Activated CD8-positive, alpha-beta T cell treated with anti-CD3 and anti-CD28 coated beads for 36 hours (primary cell): ENCODE measurements at regions not wholly inside any gene's neighbourhood (a gene's known extent, or its start where the extent isn't known, plus 50 kb on each side); places are given as distances from the start of the nearest gene placed in this dataset.

Experiments
- ATAC-seq: fragments of 200-7000 bp; cut with Tn5 transposase; one replicate; pipeline ENCODE4 v1.10.0; 2021; ENCODE audit warnings: mild to moderate bottlenecking, moderate library complexity
- CTCF ChIA-PET: fragments of 350-600 bp; sonication (Branson Sonifier 250); formaldehyde crosslinking; loops from one replicate; lab custom pipeline; 2021; ENCODE audit warnings: antibody characterized with exemption; lab: Charles Lee
- POLR2A ChIA-PET: fragments of 350-600 bp; sonication (Branson Sonifier 250); formaldehyde crosslinking; loops from one replicate; lab custom pipeline; 2021; ENCODE audit warnings: antibody characterized with exemption; lab: Charles Lee
- DNase-seq: peaks from one replicate; pipeline ENCODE4 v3.0.0-alpha.2; 2020
- H3K27ac Mint-ChIP-seq: one replicate; pipeline ENCODE4 v1.8.0; 2021; ENCODE audit warnings: mild to moderate bottlenecking, mixed read lengths
- H3K27me3 Mint-ChIP-seq: one replicate; pipeline ENCODE4 v1.8.0; 2021; ENCODE audit warnings: mixed read lengths
- H3K36me3 Mint-ChIP-seq: one replicate; pipeline ENCODE4 v1.8.0; 2021; ENCODE audit warnings: low read depth, mixed read lengths
- H3K4me1 Mint-ChIP-seq: one replicate; pipeline ENCODE4 v1.8.0; 2021; ENCODE audit warnings: low read depth, mixed read lengths
- H3K4me3 Mint-ChIP-seq: one replicate; pipeline ENCODE4 v1.8.0; 2021; ENCODE audit warnings: mild to moderate bottlenecking, moderate library complexity, mixed read lengths
- H3K9me3 Mint-ChIP-seq: one replicate; pipeline ENCODE4 v1.8.0; 2021; ENCODE audit warnings: mixed read lengths
- intact Hi-C: fragments of 100-400 bp; cut with micrococcal nuclease; formaldehyde crosslinking; loops from one replicate; pipeline ENCODE4 v1.10.0; 2022
- TF ChIP-seq, protein P1 (sequence below): fragments of 200-600 bp; IDR thresholded peaks from one replicate; pipeline ENCODE4 v1.8.0; 2022; ENCODE audit warnings: antibody characterized with exemption, mild to moderate bottlenecking

DNA sequence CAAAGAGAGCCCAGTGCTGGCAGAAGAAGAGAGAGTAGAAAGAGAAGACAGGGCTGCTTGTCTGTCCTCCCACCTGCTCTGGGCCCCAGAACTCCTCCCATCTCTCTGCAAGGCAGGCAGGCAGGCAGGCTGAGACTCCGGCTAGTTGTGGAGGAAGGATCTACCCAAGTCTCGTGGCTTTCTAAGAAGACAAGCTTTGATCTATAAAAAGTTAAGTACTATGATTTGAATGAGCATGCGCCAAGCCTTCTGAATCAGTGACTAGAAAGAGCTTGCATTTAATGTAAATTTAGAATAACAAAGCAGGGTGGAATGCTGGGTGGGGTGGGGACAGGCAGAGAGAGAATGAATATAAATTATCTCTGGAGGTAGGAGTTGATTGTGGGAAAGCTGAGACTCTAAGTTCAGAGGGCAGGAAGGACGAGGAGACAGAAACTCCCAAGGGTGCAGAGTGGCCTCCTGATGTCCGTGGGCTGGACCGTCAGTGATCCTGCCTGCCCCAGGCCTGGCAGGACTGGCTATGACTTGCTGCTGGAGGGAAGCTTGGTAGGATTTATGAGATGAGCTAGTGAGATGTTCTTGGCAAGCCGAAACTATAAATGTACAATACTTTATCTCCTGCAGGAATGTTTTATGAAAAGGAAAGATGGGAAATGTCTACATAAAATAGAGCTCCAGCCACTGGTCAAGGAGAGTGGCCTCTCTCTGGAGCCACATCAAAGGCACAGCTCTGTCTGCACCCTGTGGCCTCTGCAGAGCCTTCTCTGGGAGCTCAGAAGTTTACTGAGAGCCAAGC is 447.5 kb downstream of the TNS1 start:
- no peak overlapping the region for H3K27ac Mint-ChIP-seq
- CTCF ChIA-PET: interaction anchor here (0.7 to 1.5 kb wide), 3 partner anchors 44 to 223 kb away, joined by 3 to 5 read pairs (median 3); no protein-coding TSS in a partner anchor
- peaks cover 2% of the 10 kb centered on the region for H3K36me3 Mint-ChIP-seq
- no peak overlapping the region for H3K4me3 Mint-ChIP-seq
- POLR2A ChIA-PET: no interaction called here
- H3K27me3 Mint-ChIP-seq: no peaks in the 10 kb centered on the region
- ATAC-seq (peak; percentile 71), DNase-seq (peak; percentile 37)
- H3K9me3 Mint-ChIP-seq: no peaks in the 10 kb centered on the region
- TF ChIP-seq, protein P1, sequence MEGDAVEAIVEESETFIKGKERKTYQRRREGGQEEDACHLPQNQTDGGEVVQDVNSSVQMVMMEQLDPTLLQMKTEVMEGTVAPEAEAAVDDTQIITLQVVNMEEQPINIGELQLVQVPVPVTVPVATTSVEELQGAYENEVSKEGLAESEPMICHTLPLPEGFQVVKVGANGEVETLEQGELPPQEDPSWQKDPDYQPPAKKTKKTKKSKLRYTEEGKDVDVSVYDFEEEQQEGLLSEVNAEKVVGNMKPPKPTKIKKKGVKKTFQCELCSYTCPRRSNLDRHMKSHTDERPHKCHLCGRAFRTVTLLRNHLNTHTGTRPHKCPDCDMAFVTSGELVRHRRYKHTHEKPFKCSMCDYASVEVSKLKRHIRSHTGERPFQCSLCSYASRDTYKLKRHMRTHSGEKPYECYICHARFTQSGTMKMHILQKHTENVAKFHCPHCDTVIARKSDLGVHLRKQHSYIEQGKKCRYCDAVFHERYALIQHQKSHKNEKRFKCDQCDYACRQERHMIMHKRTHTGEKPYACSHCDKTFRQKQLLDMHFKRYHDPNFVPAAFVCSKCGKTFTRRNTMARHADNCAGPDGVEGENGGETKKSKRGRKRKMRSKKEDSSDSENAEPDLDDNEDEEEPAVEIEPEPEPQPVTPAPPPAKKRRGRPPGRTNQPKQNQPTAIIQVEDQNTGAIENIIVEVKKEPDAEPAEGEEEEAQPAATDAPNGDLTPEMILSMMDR: no peak
- peaks cover 11% of the 10 kb centered on the region for H3K4me1 Mint-ChIP-seq
- intact Hi-C loops: no loop called here

DNA sequence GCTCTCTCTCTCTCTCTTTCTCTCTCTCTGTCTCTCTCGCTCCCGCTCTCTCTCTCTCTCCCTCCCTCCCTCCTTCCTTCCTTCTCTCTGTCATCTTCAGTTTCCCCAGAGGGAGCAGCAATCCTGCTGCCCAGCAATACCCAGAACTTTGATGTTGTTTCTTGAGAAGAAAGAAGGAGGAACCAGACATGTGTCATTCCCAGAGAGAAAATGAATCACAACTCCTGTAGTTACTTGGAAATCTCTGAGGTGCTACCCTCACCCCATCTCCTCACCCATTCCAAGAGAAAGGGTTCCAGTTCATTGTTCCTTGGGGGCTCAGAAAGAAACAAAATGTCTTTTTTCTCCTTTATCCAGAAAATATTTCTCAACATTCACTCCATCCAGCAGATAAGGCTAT is 449.1 kb downstream of the TNS1 start:
- Mint-ChIP-seq H3K36me3 (no peaks in the 10 kb centered on the region), H3K4me3 (no peak overlapping the region), H3K4me1 (peaks cover 11% of the 10 kb centered on the region), H3K27ac (no peak overlapping the region), H3K9me3 (no peaks in the 10 kb centered on the region), H3K27me3 (no peaks in the 10 kb centered on the region)
- ChIA-PET CTCF (no interaction called here), POLR2A (no interaction called here)
- TF ChIP-seq, protein P1: no peak
- ATAC-seq (no peak), DNase-seq (no peak)
- intact Hi-C loops: no loop called here

DNA sequence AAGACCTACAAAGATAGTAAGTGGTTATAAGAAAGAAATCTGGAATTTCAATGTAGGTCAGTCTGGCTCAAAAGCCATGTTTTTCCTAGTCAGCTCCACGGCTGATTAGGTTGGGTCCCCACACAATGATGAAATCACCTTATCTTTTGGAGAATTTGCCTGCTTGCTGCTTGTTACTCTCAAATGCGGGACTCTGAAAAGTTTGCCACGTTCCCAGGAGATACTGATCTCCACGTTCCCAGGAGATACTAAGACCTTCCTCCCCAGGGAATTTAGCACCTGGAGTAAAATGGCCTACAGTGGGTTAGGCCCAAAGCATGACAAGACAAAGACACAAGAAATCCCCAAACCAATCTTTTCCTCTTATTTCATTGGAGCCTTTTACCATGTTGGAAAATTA is 449.6 kb downstream of the TNS1 start:
- ATAC-seq: no peak
- Mint-ChIP-seq H3K27me3 (no peaks in the 10 kb centered on the region), H3K36me3 (no peaks in the 10 kb centered on the region), H3K4me1 (peaks cover 11% of the 10 kb centered on the region), H3K27ac (no peak overlapping the region), H3K9me3 (no peaks in the 10 kb centered on the region), H3K4me3 (no peak overlapping the region)
- ChIA-PET CTCF (no interaction called here), POLR2A (no interaction called here)
- intact Hi-C loops: no loop called here
- TF ChIP-seq, protein P1: no peak
- no peak for DNase-seq

DNA sequence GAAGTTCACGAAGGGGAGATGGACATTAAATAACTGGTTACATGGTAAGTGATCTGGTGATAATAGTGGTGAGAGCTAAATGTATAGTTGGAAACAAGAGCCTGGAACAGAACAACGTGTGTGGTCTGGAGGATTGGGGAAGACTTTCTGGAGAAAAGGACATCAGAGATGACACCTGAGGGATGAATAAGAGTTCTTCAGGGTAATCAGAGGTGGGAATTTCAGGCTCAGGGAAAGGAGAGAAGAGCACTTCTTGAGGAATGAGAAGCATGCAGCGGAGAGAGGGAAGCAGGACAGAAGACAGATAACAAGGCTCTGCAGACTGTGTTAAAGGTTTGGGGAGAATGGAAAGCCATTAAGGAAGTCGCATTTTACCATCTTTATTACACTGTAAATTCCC is 450.7 kb downstream of the TNS1 start:
- intact Hi-C loops: no loop called here
- Mint-ChIP-seq H3K27ac (no peak overlapping the region), H3K4me3 (no peak overlapping the region), H3K36me3 (no peaks in the 10 kb centered on the region), H3K27me3 (no peaks in the 10 kb centered on the region), H3K4me1 (peaks cover 11% of the 10 kb centered on the region), H3K9me3 (no peaks in the 10 kb centered on the region)
- no peak for DNase-seq
- ATAC-seq: no peak
- TF ChIP-seq, protein P1: no peak
- POLR2A ChIA-PET: no interaction called here
- CTCF ChIA-PET: no interaction called here

DNA sequence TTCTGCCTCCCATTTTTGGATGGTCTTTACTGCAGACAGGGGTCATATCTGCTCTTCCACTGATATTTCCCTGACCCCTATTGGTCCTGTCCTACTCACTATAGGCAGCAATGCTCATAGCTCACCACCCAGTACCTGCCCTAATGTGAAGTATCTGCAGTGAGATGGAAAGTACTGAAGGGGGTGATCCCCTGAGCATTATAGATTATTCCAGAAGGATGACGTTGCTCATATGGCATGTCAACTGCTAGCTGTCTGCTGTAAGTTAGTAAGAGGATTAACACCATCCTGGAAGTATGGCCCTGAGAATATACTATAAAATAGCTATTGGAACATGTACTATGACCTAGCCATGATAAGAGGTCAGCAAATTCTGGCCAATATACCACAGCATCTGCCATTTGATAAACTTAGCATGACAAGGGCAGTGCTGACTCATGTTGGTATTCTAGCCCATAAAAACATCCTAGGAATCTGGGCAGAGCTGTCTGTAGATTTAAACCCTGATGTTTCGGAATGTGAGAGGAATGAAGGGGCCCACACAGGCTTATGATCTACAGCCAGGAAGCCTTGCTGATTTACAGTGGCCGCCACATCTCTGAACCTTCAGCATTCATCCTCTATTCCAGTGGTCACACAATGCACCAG is 451.4 kb downstream of the TNS1 start:
- POLR2A ChIA-PET: interaction anchor here (0.5 kb wide), 1 partner anchor 1159 kb away, joined by 3 read pairs; no protein-coding TSS in a partner anchor

More for the DNA sequence above, 451.4 kb downstream of the TNS1 start:
- CTCF ChIA-PET: no interaction called here
- H3K27ac Mint-ChIP-seq: no peak overlapping the region
- intact Hi-C loops: no loop called here
- DNase-seq (no peak), ATAC-seq (no peak)
- H3K9me3 Mint-ChIP-seq: no peaks in the 10 kb centered on the region
- peaks cover 11% of the 10 kb centered on the region for H3K4me1 Mint-ChIP-seq
- H3K27me3 Mint-ChIP-seq: no peaks in the 10 kb centered on the region
- TF ChIP-seq, protein P1: no peak
- H3K4me3 Mint-ChIP-seq: no peak overlapping the region
- no peaks in the 10 kb centered on the region for H3K36me3 Mint-ChIP-seq
